Endothelial cell of umbilical vein (primary cell): ENCODE measurements at regions not wholly inside any gene's neighbourhood (a gene's known extent, or its start where the extent isn't known, plus 50 kb on each side); places are given as distances from the start of the nearest gene placed in this dataset.

ENCODE experiments used
- BruUV-seq: library from RNA; stranded (reverse); fragments of 400-500 nt; replicated peaks from 2 replicates; lab custom pipeline; 2021; lab: Mats Ljungman, UMichigan
- CTCF ChIA-PET: fragments of 300-600, 350-600 bp; sonication (Branson Sonifier 250); formaldehyde crosslinking; loops from one replicate; lab custom pipeline; 2021; ENCODE audit warnings: antibody characterized with exemption, inconsistent platforms; lab: Charles Lee
- POLR2A ChIA-PET: fragments of 300-600, 350-600 bp; sonication (Branson Sonifier 250); formaldehyde crosslinking; loops from one replicate; lab custom pipeline; 2021; ENCODE audit warnings: antibody characterized with exemption, inconsistent platforms; lab: Charles Lee
- DNase-seq: peaks from one replicate; pipeline ENCODE4 v3.0.0-alpha.2; 2011; ENCODE audit warnings: low read depth, low spot score
- FAIRE-seq: peaks from 2 replicates; lab custom pipeline; 2011; peaks lifted over from hg19 to GRCh38; lab: Jason Lieb, UNC
- H2AFZ ChIP-seq: 2 replicates; pipeline ENCODE4 v1.6.0; 2012; ENCODE audit warnings: low read depth, low read length, control low read depth, inconsistent platforms
- H3K27ac ChIP-seq: 2 replicates; pipeline ENCODE4 v1.5.1; 2011; ENCODE audit warnings: low read depth, mild to moderate bottlenecking, control low read depth, low read length, moderate library complexity; ENCODE audit not compliant: insufficient read depth
- H3K27me3 ChIP-seq, 2 experiments: 2 replicates each; pipeline versions ENCODE4 v1.6.0 to v1.6.1; 2011; ENCODE audit warnings: low read length in 2 of 2, mixed read lengths in 1 of 2; ENCODE audit not compliant: control insufficient read depth in 2 of 2, insufficient read depth in 2 of 2
- H3K36me3 ChIP-seq, 2 experiments: 2 replicates in 1 of 2; 3 replicates in 1 of 2; pipeline ENCODE4 v1.5.1; 2011; ENCODE audit warnings: low read length in 2 of 2, mild to moderate bottlenecking in 1 of 2, moderate library complexity in 1 of 2; ENCODE audit not compliant: control insufficient read depth in 2 of 2, insufficient read depth in 2 of 2; ENCODE audit errors: extremely low read depth in 1 of 2
- H3K4me1 ChIP-seq: 3 replicates; pipeline ENCODE4 v1.5.1; 2011; ENCODE audit warnings: mild to moderate bottlenecking, low read length; ENCODE audit not compliant: control insufficient read depth, insufficient read depth; ENCODE audit errors: extremely low read depth
- H3K4me2 ChIP-seq: 2 replicates; pipeline ENCODE4 v1.6.1; 2011; ENCODE audit warnings: low read length, control low read depth, mixed read lengths; ENCODE audit not compliant: insufficient read depth
- H3K4me3 ChIP-seq, 3 experiments: fragments of 200-600 bp in 1 of 3; sonication (generic), shearing (Covaris generic) in 1 of 3; replicated peaks in 1 of 3; 2 replicates each; pipeline ENCODE4 v1.5.1; 2011 to 2016; ENCODE audit warnings: control low read depth in 3 of 3, low read length in 3 of 3, mild to moderate bottlenecking in 2 of 3, inconsistent platforms in 1 of 3, low read depth in 1 of 3, moderate library complexity in 1 of 3; ENCODE audit not compliant: insufficient read depth in 1 of 3
- H3K79me2 ChIP-seq: 2 replicates; pipeline ENCODE4 v1.6.0; 2012; ENCODE audit warnings: low read length, inconsistent platforms; ENCODE audit not compliant: control insufficient read depth, insufficient read depth
- H3K9ac ChIP-seq: replicated peaks from 2 replicates; pipeline ENCODE3; 2011; ENCODE audit warnings: low read length, control low read depth; ENCODE audit not compliant: insufficient read depth; ENCODE audit errors: extremely low read depth
- H3K9me1 ChIP-seq: replicated peaks from 3 replicates; pipeline ENCODE4 v1.6.0; 2011; ENCODE audit warnings: mild to moderate bottlenecking, low read length; ENCODE audit not compliant: control insufficient read depth, insufficient read depth; ENCODE audit errors: extremely low read depth
- H3K9me3 ChIP-seq: replicated peaks from 2 replicates; pipeline ENCODE4 v1.5.1; 2012; ENCODE audit warnings: low read length, inconsistent platforms; ENCODE audit not compliant: control insufficient read depth, insufficient read depth
- H4K20me1 ChIP-seq: replicated peaks from 2 replicates; pipeline ENCODE3; 2011; ENCODE audit warnings: mild to moderate bottlenecking, low read length; ENCODE audit not compliant: control insufficient read depth, insufficient read depth; ENCODE audit errors: extremely low read depth
- EZH2 ChIP-seq: IDR thresholded peaks from 2 replicates; pipeline ENCODE4 v1.6.1; 2012; ENCODE audit warnings: borderline replicate concordance, low read depth, mild to moderate bottlenecking, moderate library complexity, low read length, inconsistent platforms; ENCODE audit not compliant: severe bottlenecking
- FOS ChIP-seq: IDR thresholded peaks from 2 replicates; pipeline ENCODE4 v1.6.1; 2011; ENCODE audit warnings: mild to moderate bottlenecking, low read length, moderate library complexity, borderline replicate concordance; ENCODE audit not compliant: insufficient read depth
- GATA2 ChIP-seq: IDR thresholded peaks from 2 replicates; pipeline ENCODE4 v1.7.0; 2011; ENCODE audit warnings: low read depth, mild to moderate bottlenecking, moderate library complexity, mixed read lengths, low read length; ENCODE audit not compliant: insufficient read length, insufficient read depth
- JUN ChIP-seq: IDR thresholded peaks from 2 replicates; pipeline ENCODE4 v1.6.1; 2011; ENCODE audit warnings: borderline replicate concordance, low read depth; ENCODE audit not compliant: insufficient read length, insufficient read depth
- MYC ChIP-seq: IDR thresholded peaks from one replicate; pipeline ENCODE4 v1.6.1; 2011; ENCODE audit warnings: mild to moderate bottlenecking, low read depth, low read length
- POLR2A ChIP-seq: IDR thresholded peaks from 2 replicates; pipeline ENCODE4 v1.6.1; 2012; ENCODE audit warnings: low read depth, mild to moderate bottlenecking, control low read depth, low read length
- POLR2AphosphoS5 ChIP-seq: IDR thresholded peaks from 2 replicates; pipeline ENCODE4 v1.6.1; 2012; ENCODE audit warnings: low read depth, mild to moderate bottlenecking, control low read depth, low read length, moderate library complexity; ENCODE audit not compliant: insufficient read depth
- dilution Hi-C: fragments of 300-500 bp; cut with MboI; formaldehyde crosslinking; loops from one replicate; pipeline ENCODE4 v1.15.0; 2019; ENCODE audit warnings: low sequenced_read_pairs; ENCODE audit not compliant: extremely low pct_ligation_motif_present
- intact Hi-C: fragments of 100-400 bp; cut with micrococcal nuclease; formaldehyde crosslinking; loops from one replicate; pipeline ENCODE4 v1.10.0; 2022
- TF ChIP-seq, protein P1 (sequence below), 2 donors: IDR thresholded peaks; 1 replicate in 1 of 2; 2 replicates in 1 of 2; pipeline ENCODE4 v1.5.1; 2011; ENCODE audit warnings: low read length in 2 of 2, mild to moderate bottlenecking in 2 of 2, moderate library complexity in 2 of 2, control low read depth in 1 of 2, inconsistent platforms in 1 of 2, low read depth in 1 of 2; ENCODE audit not compliant: insufficient read depth in 1 of 2; ENCODE audit errors: extremely low read depth in 1 of 2
- TF ChIP-seq, protein P2 (sequence below): IDR thresholded peaks from 2 replicates; pipeline ENCODE4 v1.6.1; 2011; ENCODE audit not compliant: insufficient read depth, insufficient read length

DNA sequence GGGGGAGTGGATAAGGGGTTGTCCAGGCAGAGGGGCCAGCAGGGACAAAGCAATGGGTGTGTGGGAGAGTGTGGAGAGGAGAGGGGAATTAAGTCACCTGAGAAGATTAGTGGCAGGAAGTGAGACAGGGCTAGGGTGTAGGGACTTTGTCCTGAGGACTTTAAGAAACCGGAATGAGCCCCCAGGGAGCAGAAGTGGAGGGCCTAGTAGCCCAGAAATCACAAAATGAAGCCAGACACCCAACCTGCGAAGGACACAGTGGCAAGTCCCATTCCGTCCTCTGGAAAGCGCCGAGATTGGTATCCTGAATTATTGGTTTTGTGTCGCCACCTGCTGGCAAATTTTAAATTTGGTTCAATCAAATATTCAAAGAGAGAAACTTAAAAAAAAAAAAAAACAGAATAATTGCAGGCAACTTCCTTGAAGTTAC is 78.0 kb upstream of the SLC25A36 start:
- CTCF ChIA-PET: interaction anchor here (0.8 to 4.0 kb wide), 3 partner anchors 1431 to 1509 kb away, joined by 3 to 31 read pairs (median 4); no protein-coding TSS in a partner anchor

DNA sequence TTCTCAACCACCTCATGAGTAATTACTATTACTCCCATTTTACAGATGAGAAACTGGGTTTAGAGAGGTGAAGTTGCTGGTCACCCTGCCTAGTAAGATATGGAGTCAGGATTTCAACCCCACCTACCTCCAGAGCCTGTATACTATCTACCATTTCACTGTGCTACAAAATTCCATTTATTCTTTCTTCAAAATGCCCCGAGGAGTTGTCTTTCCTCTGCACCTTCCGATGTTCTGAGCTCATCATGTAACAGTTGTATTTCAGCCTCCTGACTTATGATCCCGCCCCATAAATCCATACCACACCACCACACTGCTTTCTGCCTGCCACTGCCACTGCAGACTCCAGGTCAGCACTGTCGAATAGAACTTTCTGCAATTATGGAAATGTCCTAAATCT is 71.3 kb upstream of the SLC25A36 start:
- DNase-seq: no peak
- Histone ChIP-seq H3K9me3 (no peaks in the 10 kb centered on the region), H3K79me2 (no peaks in the 10 kb centered on the region), H3K4me3 (no peak overlapping the region), H3K27ac (no peak overlapping the region), H3K9ac (no peak overlapping the region), H3K4me1 (no peaks in the 10 kb centered on the region), H4K20me1 (no peaks in the 10 kb centered on the region), H2AFZ (no peak overlapping the region), H3K27me3 (no peaks in the 10 kb centered on the region), H3K9me1 (no peaks in the 10 kb centered on the region), H3K36me3 (no peaks in the 10 kb centered on the region), H3K4me2 (no peak overlapping the region)
- dilution Hi-C loops (no loop called here), intact Hi-C loops (no loop called here)
- BruUV-seq: no TSS peak
- FAIRE-seq: no peak
- ChIA-PET POLR2A (no interaction called here), CTCF (no interaction called here)
- TF ChIP-seq MYC (no peak), POLR2AphosphoS5 (no peak), JUN (no peak), FOS (no peak), GATA2 (no peak), EZH2 (no peak), POLR2A (no peak)
- TF ChIP-seq, protein P1, sequence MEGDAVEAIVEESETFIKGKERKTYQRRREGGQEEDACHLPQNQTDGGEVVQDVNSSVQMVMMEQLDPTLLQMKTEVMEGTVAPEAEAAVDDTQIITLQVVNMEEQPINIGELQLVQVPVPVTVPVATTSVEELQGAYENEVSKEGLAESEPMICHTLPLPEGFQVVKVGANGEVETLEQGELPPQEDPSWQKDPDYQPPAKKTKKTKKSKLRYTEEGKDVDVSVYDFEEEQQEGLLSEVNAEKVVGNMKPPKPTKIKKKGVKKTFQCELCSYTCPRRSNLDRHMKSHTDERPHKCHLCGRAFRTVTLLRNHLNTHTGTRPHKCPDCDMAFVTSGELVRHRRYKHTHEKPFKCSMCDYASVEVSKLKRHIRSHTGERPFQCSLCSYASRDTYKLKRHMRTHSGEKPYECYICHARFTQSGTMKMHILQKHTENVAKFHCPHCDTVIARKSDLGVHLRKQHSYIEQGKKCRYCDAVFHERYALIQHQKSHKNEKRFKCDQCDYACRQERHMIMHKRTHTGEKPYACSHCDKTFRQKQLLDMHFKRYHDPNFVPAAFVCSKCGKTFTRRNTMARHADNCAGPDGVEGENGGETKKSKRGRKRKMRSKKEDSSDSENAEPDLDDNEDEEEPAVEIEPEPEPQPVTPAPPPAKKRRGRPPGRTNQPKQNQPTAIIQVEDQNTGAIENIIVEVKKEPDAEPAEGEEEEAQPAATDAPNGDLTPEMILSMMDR (IDR thresholded peaks at IDR 0.05; ENCODE audit: extremely low read depth in 1 of 2, insufficient read depth in 1 of 2, low read depth in 1 of 2, low read length in 2 of 2): no peak
- TF ChIP-seq, protein P2, sequence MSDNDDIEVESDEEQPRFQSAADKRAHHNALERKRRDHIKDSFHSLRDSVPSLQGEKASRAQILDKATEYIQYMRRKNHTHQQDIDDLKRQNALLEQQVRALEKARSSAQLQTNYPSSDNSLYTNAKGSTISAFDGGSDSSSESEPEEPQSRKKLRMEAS: no peak

More for the DNA sequence above, 78.0 kb upstream of the SLC25A36 start:
- no peak overlapping the region for H2AFZ ChIP-seq
- no peak overlapping the region for H3K4me3 ChIP-seq
- dilution Hi-C loops: no loop called here
- H3K36me3 ChIP-seq: no peaks in the 10 kb centered on the region
- BruUV-seq: no TSS peak
- H3K9me1 ChIP-seq: no peaks in the 10 kb centered on the region
- no peak overlapping the region for H3K27ac ChIP-seq
- FAIRE-seq (peak; percentile 82), DNase-seq (peak; percentile 58)
- no peaks in the 10 kb centered on the region for H3K27me3 ChIP-seq
- TF ChIP-seq, protein P1 (IDR thresholded peaks at IDR 0.05; ENCODE audit: extremely low read depth in 1 of 2, insufficient read depth in 1 of 2, low read depth in 1 of 2, low read length in 2 of 2): peak; percentile 9 to 39
- TF ChIP-seq GATA2: no peak
- intact Hi-C loops: loop anchor here (1.0 kb wide), 3 partner anchors 735 to 1436 kb away; no protein-coding TSS in a partner anchor
- no peak overlapping the region for H3K4me2 ChIP-seq
- no peak overlapping the region for H3K9ac ChIP-seq
- H3K79me2 ChIP-seq: no peaks in the 10 kb centered on the region
- no peaks in the 10 kb centered on the region for H3K9me3 ChIP-seq
- POLR2A ChIA-PET: no interaction called here
- H3K4me1 ChIP-seq: no peaks in the 10 kb centered on the region
- H4K20me1 ChIP-seq: no peaks in the 10 kb centered on the region
